A673 (cell line): ENCODE measurements at regions not wholly inside any gene's neighbourhood (a gene's known extent, or its start where the extent isn't known, plus 50 kb on each side); places are given as distances from the start of the nearest gene placed in this dataset.
"Not testable (repeated sequence)": the region's sequence is repeated elsewhere in the genome, so short reads cannot be mapped to it uniquely, and the experiment has no call there.

Experiments used
- BruUV-seq: library from RNA; stranded (reverse); fragments of 400-500 nt; replicated peaks from 2 replicates; lab custom pipeline; 2021; lab: Mats Ljungman, UMichigan
- CTCF ChIA-PET: fragments of 300-600 bp; sonication (Branson Sonifier 250); formaldehyde crosslinking; loops from one replicate; lab custom pipeline; 2022; ENCODE audit warnings: antibody characterized with exemption; lab: Charles Lee
- POLR2A ChIA-PET: fragments of 300-600 bp; sonication (Branson Sonifier 250); formaldehyde crosslinking; loops from one replicate; lab custom pipeline; 2022; ENCODE audit warnings: antibody characterized with exemption; ENCODE audit not compliant: low non-redundant PET; lab: Charles Lee
- DNase-seq: peaks from one replicate; pipeline ENCODE4 v3.0.0-alpha.2; 2015; ENCODE audit warnings: low spot score
- H3K27ac ChIP-seq: fragments of 200-600 bp; sonication (generic); 2 replicates; pipeline ENCODE4 v1.5.1; 2016; ENCODE audit warnings: mixed run types, low read depth, mild to moderate bottlenecking, mixed read lengths, antibody characterized with exemption, low read length; ENCODE audit not compliant: poor library complexity, severe bottlenecking
- H3K27me3 ChIP-seq: fragments of 200-600 bp; sonication (generic); replicated peaks from 2 replicates; pipeline ENCODE4 v1.6.1; 2017; ENCODE audit warnings: mixed run types, low read depth, mild to moderate bottlenecking, mixed read lengths, antibody characterized with exemption, low read length; ENCODE audit not compliant: insufficient read depth, poor library complexity
- H3K36me3 ChIP-seq: fragments of 200-600 bp; sonication (generic); 2 replicates; pipeline ENCODE4 v1.6.1; 2016; ENCODE audit warnings: mixed run types, mild to moderate bottlenecking, mixed read lengths, antibody characterized with exemption, low read length; ENCODE audit not compliant: insufficient read depth, poor library complexity, severe bottlenecking
- H3K4me1 ChIP-seq: fragments of 200-600 bp; sonication (generic); 2 replicates; pipeline ENCODE4 v1.6.1; 2017; ENCODE audit warnings: mixed run types, mild to moderate bottlenecking, mixed read lengths, antibody characterized with exemption, low read length; ENCODE audit not compliant: insufficient read depth, poor library complexity, severe bottlenecking
- H3K4me3 ChIP-seq: fragments of 200-600 bp; sonication (generic); 2 replicates; pipeline ENCODE4 v1.5.1; 2016; ENCODE audit warnings: low read depth, mixed run types, mild to moderate bottlenecking, mixed read lengths, low read length; ENCODE audit not compliant: poor library complexity, severe bottlenecking
- H3K9me3 ChIP-seq: fragments of 200-600 bp; sonication (generic); 2 replicates; pipeline ENCODE4 v1.6.1; 2016; ENCODE audit warnings: mixed run types, low read depth, mild to moderate bottlenecking, mixed read lengths, antibody characterized with exemption, low read length; ENCODE audit not compliant: poor library complexity, severe bottlenecking
- CTCF ChIP-seq: fragments of 300-800, 200-600 bp; sonication (generic); conservative IDR thresholded peaks from 2 replicates; pipeline ENCODE4 v1.5.1; 2017; ENCODE audit warnings: low read depth, mild to moderate bottlenecking, antibody characterized with exemption, low read length, moderate library complexity, mixed read lengths
- EZH2 ChIP-seq: fragments of 200-600 bp; sonication (generic); IDR thresholded peaks from 2 replicates; pipeline ENCODE4 v1.6.1; 2017; ENCODE audit warnings: borderline replicate concordance, low read depth, mild to moderate bottlenecking, mixed read lengths, antibody characterized with exemption, low read length; ENCODE audit not compliant: poor library complexity, severe bottlenecking
- intact Hi-C: fragments of 100-400 bp; cut with micrococcal nuclease; formaldehyde crosslinking; loops from one replicate; pipeline ENCODE4 v1.10.0; 2022; ENCODE audit not compliant: unreplicated experiment

- BruUV-seq, result no TSS peak
- intact Hi-C loops, result no loop called here
Observed at GRCh38 chr1:55519276-55519675, 304.1 kb upstream of the USP24 start.

GRCh38 chr1:55517036-55517435, 301.9 kb upstream of the USP24 start:
- DNase-seq, result no peak
- H3K9me3 ChIP-seq, result no peaks in the 10 kb centered on the region
- peaks cover 54% of the 10 kb centered on the region for H3K27me3 ChIP-seq
- H3K4me1 ChIP-seq, result no peaks in the 10 kb centered on the region
- intact Hi-C loops, result no loop called here
- TF ChIP-seq CTCF (no peak), EZH2 (no peak)
- ChIA-PET CTCF (no interaction called here), POLR2A (no interaction called here)
- no peak overlapping the region for H3K27ac ChIP-seq
- H3K4me3 ChIP-seq, result no peak overlapping the region
- no TSS peak for BruUV-seq
- no peaks in the 10 kb centered on the region for H3K36me3 ChIP-seq

More at GRCh38 chr1:55519276-55519675, 304.1 kb upstream of the USP24 start:
- ChIA-PET CTCF (no interaction called here), POLR2A (no interaction called here)
- Histone ChIP-seq H3K27me3 (peaks cover 41% of the 10 kb centered on the region), H3K27ac (no peak overlapping the region), H3K36me3 (no peaks in the 10 kb centered on the region), H3K4me1 (no peaks in the 10 kb centered on the region), H3K9me3 (no peaks in the 10 kb centered on the region), H3K4me3 (no peak overlapping the region)
- DNase-seq, result no peak
- TF ChIP-seq EZH2, result no peak

GRCh38 chr1:55514571-55514970, 299.4 kb upstream of the USP24 start:
- CTCF ChIA-PET, POLR2A ChIA-PET, H3K36me3 ChIP-seq, intact Hi-C loops, H3K4me1 ChIP-seq, H3K4me3 ChIP-seq, H3K27ac ChIP-seq, H3K9me3 ChIP-seq, BruUV-seq, DNase-seq: not testable (repeated sequence)
- H3K27me3 ChIP-seq, result peaks cover 72% of the 10 kb centered on the region

- intact Hi-C loops, result no loop called here
- TF ChIP-seq CTCF (no peak), EZH2 (no peak)
- peaks cover 73% of the 10 kb centered on the region for H3K27me3 ChIP-seq
- no peaks in the 10 kb centered on the region for H3K9me3 ChIP-seq
- ChIA-PET POLR2A (no interaction called here), CTCF (no interaction called here)
- no peaks in the 10 kb centered on the region for H3K4me1 ChIP-seq
- no peak overlapping the region for H3K4me3 ChIP-seq
- no peaks in the 10 kb centered on the region for H3K36me3 ChIP-seq
- no peak for DNase-seq
- no TSS peak for BruUV-seq
- H3K27ac ChIP-seq, result no peak overlapping the region
Observed at GRCh38 chr1:55512466-55512865, 297.3 kb upstream of the USP24 start.
